SH-SY5Y (cell line): ENCODE measurements at regions not wholly inside any gene's neighbourhood (a gene's known extent, or its start where the extent isn't known, plus 50 kb on each side); places are given as distances from the start of the nearest gene placed in this dataset.

Source experiments
- GATA2 ChIP-seq: IDR thresholded peaks from 2 replicates; pipeline ENCODE4 v1.6.1; 2011; ENCODE audit warnings: mild to moderate bottlenecking, low read depth, low read length
- GATA3 ChIP-seq: IDR thresholded peaks from 2 replicates; pipeline ENCODE4 v1.6.1; 2011; ENCODE audit warnings: low read depth, mild to moderate bottlenecking, low read length, moderate library complexity

DNA sequence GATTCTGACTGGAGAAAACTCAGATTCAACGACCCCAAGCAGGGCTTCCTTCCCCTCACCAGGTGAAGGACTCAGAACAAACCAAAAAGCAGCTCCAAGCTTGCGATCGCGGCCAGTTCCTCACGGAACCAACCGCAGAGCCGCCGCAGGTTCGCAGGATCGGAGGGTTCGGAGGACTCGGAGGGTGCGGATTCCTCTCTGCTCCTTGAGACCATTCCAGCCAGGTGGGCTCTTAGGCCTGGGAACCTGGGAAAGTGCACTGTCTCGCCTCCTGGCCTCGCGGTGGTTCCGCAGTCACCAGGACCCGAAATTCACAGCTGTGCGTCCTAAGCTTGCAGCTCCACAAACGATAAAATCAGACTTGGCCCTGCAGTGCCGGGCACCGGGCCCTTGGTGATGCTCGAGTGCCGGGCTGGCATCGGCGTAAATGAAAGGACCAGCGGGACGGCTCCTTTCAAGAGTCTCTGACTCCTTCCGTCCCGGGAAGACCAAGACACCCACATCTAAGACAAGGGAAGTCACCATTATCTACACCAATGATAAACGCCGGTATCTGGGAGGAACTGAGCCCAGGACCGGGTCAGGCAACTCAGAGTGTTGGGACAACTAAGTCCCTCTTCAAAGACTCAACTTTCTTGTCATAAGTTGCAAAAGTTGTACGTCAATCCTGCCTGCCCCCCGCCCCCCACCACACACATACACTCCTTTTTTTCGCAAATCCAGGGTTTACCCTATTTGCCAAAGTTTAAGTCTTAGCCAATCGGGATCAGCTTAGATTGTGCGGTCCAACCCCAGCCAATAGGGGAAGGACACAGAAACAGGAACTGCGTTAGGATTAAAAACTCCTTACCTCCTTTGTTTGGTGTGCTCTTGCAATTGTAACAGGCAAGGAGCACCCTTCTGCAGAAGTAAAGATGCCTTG is 69.8 kb upstream of the PRSS16 start:
- TF ChIP-seq GATA3 = no peak
- TF ChIP-seq GATA2 = peak; percentile 82

DNA sequence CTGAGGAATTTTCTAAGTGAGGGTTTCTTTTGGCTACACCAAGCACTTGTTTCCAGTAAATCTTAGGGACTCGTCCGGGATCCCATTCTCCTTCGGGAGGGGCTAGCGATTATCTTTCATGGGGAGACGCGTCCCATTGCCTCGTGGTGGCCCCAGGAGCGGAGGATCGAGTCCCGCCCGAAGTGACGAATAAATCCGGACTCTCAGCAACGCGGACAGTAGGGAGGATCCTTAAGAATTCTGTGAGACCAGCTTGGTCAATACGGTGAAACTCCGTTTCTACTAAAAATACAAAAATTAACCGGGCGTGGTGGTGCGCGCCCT is 69.1 kb upstream of the PRSS16 start:
- TF ChIP-seq GATA3 (no peak), GATA2 (no peak)

DNA sequence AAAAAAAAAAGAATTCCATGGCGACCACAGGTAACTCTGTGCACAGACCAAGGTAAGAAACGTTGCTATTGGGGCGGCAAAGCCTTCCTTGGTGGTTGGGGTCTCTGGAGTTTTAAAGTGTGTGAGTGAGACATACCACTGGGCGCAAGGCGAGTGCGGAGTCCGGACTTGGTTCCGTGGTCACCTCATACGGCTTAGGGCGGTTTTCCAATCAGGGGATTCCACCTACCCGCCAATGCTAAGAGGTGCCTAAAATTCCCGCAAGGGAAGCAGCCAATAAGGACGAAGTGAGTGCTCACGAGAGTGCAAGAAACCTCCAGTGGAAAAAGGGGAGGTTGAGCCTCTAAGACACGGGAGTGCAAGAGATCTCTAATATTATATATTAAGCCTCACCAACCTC is 68.6 kb upstream of the PRSS16 start:
- TF ChIP-seq GATA2 = no peak

DNA sequence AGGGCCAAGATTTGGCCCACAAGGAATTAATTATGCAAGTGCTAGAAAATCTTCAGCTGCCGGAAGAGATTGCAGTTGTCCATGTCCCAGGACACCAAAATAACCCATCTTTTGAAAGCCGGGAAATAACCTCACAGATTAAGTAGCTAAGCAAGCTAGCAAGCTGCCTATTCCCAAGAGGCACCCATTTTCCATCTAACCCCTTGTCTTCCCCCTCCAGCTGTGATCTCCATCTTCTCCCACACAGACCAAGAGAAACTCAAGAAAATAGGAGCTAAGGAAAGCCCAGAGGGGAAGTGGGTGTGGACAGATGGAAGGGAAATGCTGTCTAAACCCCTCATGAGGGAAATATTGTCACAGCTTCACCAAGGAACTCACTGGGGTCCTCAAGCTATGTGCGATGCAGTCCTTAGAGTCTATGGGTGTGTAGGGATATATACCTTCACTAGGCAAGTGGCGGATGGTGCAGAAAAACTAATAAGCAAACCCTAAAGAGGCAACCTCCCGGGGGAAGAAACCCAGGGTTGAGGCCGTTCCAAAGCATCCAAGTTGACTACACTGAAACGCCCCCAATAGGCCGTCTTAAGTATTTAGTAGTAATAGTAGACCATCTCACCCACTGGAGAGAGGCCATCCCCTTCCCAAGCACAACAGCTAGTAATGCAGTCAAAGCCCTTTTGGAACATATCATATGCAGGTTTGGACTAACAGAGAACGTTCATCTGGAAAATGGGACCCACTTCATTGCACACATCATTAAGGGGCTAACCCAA is 64.3 kb upstream of the PRSS16 start:
- TF ChIP-seq GATA2 = no peak
- TF ChIP-seq GATA3 = no peak

DNA sequence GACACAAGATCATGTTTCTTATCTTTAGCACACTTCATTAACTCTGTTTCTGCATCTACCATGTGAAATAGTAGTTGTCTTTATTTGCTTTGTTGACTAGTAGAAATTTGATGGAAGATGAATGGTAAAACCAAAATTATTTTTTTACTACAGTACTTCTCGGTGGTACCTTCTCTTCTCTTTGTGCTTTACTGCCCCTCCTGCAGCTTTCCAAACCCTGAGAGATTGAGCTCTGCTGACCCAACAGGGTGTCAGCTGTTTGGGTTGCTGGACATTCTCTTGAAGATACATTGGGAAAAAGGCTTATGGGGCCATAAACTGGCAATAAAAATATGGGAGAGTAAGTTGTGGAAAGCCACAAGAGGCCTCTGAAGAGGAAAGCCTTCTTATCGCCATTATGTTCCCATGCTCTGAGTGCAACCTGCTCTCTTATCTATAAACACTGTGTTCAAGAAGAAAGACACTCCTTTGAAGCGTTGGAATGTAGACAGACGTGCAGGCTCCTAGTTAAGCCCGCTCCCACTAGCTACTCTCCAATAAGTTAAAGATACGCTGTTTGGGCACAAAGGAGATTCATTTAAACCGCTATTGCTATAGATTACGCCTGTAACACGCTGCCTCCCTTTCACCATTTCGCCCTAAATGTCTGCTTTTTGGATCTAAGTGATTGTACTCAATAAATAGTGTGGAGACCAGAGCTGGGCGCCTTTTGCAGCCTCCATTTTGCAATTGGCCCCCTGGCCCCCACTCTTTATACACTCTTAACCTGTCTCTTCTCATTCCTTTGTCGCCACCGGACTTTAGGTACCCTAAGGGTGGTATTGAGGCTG is 60.1 kb upstream of the PRSS16 start:
- TF ChIP-seq GATA2 (no peak), GATA3 (no peak)

DNA sequence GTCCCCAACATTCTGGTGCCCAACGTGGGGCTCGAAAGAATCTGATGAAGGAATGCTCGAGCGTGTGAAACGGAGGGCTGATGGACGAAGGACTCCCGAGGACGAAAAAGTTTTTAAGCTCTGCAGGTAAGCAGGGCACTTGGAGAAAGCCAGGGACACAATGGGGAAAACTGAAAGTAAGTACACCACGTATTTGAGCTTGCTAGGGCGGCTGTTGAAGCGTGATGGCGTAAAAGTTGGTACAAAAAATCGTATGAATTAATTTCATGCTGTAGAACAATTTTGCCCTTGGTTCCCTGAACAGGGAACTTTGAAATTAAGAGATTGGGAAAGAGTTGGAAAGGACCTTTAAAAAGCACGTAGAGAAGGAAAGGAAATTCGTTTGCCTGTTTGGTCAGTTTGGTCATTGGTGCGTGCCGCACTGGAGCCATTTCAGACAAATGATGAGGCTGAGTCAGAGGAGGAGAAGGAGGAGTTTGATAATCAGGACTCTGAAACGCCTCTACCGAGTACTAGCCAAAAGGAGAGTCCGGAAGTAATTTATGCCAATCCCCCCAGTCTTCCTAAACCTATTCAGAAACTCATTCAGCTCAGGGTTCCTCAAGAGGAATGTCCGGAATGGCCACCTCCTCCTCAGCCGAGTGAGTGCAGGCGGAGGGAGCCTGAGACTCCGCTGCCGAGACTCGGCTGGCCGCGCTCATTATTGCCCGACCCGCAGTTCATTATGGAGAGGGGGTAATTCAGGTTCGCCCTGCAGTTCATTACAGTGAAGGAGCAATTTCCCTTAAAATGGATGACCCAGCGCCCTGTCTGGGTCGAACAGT is 59.2 kb upstream of the PRSS16 start:
- TF ChIP-seq GATA2 = no peak
- TF ChIP-seq GATA3 = no peak

DNA sequence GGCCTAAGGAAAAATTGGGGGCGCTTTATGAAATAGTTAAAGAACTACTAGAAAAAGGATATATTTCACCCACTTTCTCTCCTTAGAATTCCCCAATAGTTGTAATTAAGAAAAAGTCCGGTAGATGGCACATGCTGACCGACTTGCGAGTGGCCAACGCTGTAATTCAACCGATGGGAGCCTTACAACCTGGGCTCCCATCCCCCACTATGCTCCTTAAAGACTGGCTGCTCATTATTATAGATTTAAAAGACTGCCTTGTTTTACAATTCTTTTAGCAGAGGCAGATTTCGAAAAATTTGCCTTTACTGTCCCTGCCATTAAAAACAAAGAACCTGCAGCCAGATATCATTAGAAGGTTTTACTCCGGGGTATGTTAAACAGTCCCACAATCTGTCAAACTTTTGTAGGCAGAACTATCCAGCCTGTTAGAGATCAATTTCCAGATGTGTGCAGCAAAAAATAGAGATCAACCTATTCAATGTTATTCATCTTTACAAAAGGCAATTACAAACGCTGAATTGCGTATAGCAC is 58.5 kb upstream of the PRSS16 start:
- no peak for TF ChIP-seq GATA2
- TF ChIP-seq GATA3 = no peak

DNA sequence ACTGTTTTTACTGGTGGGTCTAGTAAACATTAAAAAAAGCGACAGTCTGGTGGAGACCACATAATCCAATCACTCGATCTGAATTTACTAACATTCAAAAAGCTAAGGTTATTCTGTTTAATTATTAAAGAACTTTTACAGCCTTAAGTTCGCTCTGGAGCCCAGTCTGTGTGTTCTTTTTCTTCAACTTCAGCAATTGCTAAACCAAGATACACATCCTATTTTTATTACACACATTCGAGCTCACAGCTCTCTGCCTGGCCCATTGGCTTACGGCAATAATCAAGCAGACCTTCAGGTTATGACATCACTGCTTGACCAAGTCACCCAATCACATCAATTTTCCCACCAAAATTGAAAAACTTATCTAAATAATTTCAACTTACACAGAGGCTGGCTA is 57.4 kb upstream of the PRSS16 start:
- TF ChIP-seq GATA2 = no peak
- TF ChIP-seq GATA3 = no peak
